A673 (cell line): ENCODE measurements at regions not wholly inside any gene's neighbourhood (a gene's known extent, or its start where the extent isn't known, plus 50 kb on each side); places are given as distances from the start of the nearest gene placed in this dataset.
"Not testable (repeated sequence)": the region's sequence is repeated elsewhere in the genome, so short reads cannot be mapped to it uniquely, and the experiment has no call there.

Experiments used
- BruUV-seq: library from RNA; stranded (reverse); fragments of 400-500 nt; replicated peaks from 2 replicates; lab custom pipeline; 2021; lab: Mats Ljungman, UMichigan
- CTCF ChIA-PET: fragments of 300-600 bp; sonication (Branson Sonifier 250); formaldehyde crosslinking; loops from one replicate; lab custom pipeline; 2022; ENCODE audit warnings: antibody characterized with exemption; lab: Charles Lee
- POLR2A ChIA-PET: fragments of 300-600 bp; sonication (Branson Sonifier 250); formaldehyde crosslinking; loops from one replicate; lab custom pipeline; 2022; ENCODE audit warnings: antibody characterized with exemption; ENCODE audit not compliant: low non-redundant PET; lab: Charles Lee
- DNase-seq: peaks from one replicate; pipeline ENCODE4 v3.0.0-alpha.2; 2015; ENCODE audit warnings: low spot score
- H3K27ac ChIP-seq: fragments of 200-600 bp; sonication (generic); 2 replicates; pipeline ENCODE4 v1.5.1; 2016; ENCODE audit warnings: mixed run types, low read depth, mild to moderate bottlenecking, mixed read lengths, antibody characterized with exemption, low read length; ENCODE audit not compliant: poor library complexity, severe bottlenecking
- H3K27me3 ChIP-seq: fragments of 200-600 bp; sonication (generic); replicated peaks from 2 replicates; pipeline ENCODE4 v1.6.1; 2017; ENCODE audit warnings: mixed run types, low read depth, mild to moderate bottlenecking, mixed read lengths, antibody characterized with exemption, low read length; ENCODE audit not compliant: insufficient read depth, poor library complexity
- H3K36me3 ChIP-seq: fragments of 200-600 bp; sonication (generic); 2 replicates; pipeline ENCODE4 v1.6.1; 2016; ENCODE audit warnings: mixed run types, mild to moderate bottlenecking, mixed read lengths, antibody characterized with exemption, low read length; ENCODE audit not compliant: insufficient read depth, poor library complexity, severe bottlenecking
- H3K4me1 ChIP-seq: fragments of 200-600 bp; sonication (generic); 2 replicates; pipeline ENCODE4 v1.6.1; 2017; ENCODE audit warnings: mixed run types, mild to moderate bottlenecking, mixed read lengths, antibody characterized with exemption, low read length; ENCODE audit not compliant: insufficient read depth, poor library complexity, severe bottlenecking
- H3K4me3 ChIP-seq: fragments of 200-600 bp; sonication (generic); 2 replicates; pipeline ENCODE4 v1.5.1; 2016; ENCODE audit warnings: low read depth, mixed run types, mild to moderate bottlenecking, mixed read lengths, low read length; ENCODE audit not compliant: poor library complexity, severe bottlenecking
- H3K9me3 ChIP-seq: fragments of 200-600 bp; sonication (generic); 2 replicates; pipeline ENCODE4 v1.6.1; 2016; ENCODE audit warnings: mixed run types, low read depth, mild to moderate bottlenecking, mixed read lengths, antibody characterized with exemption, low read length; ENCODE audit not compliant: poor library complexity, severe bottlenecking
- EZH2 ChIP-seq: fragments of 200-600 bp; sonication (generic); IDR thresholded peaks from 2 replicates; pipeline ENCODE4 v1.6.1; 2017; ENCODE audit warnings: borderline replicate concordance, low read depth, mild to moderate bottlenecking, mixed read lengths, antibody characterized with exemption, low read length; ENCODE audit not compliant: poor library complexity, severe bottlenecking
- intact Hi-C: fragments of 100-400 bp; cut with micrococcal nuclease; formaldehyde crosslinking; loops from one replicate; pipeline ENCODE4 v1.10.0; 2022; ENCODE audit not compliant: unreplicated experiment
- TF ChIP-seq, protein P1 (sequence below): fragments of 300-800, 200-600 bp; sonication (generic); conservative IDR thresholded peaks from 2 replicates; pipeline ENCODE4 v1.5.1; 2017; ENCODE audit warnings: low read depth, mild to moderate bottlenecking, antibody characterized with exemption, low read length, moderate library complexity, mixed read lengths

DNA sequence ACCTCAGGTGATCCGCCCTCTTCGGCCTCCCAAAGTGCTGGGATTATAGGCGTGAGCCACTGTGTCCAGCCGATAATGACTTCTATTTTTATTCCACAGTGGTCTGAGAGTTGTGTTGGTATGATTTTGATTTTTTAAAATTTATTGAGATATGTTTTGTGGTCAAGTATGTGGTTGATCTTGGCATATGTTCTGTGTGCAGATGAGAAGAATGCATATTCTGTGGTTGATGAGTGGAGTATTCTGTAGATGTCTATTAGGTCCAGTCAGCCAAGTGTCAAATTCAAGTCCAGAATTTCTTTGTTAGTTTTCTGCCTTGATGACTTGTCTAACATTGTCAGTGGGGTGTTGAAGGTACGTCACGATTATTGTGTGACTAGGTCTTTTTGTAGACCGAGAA lies 338.2 kb upstream of the TARS1 start:
- Histone ChIP-seq H3K4me3 (no peak overlapping the region), H3K9me3 (peaks cover 6% of the 10 kb centered on the region)

GRCh38 chr5:33105521-33105941 lies 335.2 kb upstream of the TARS1 start:
- POLR2A ChIA-PET = no interaction called here
- TF ChIP-seq, protein P1, sequence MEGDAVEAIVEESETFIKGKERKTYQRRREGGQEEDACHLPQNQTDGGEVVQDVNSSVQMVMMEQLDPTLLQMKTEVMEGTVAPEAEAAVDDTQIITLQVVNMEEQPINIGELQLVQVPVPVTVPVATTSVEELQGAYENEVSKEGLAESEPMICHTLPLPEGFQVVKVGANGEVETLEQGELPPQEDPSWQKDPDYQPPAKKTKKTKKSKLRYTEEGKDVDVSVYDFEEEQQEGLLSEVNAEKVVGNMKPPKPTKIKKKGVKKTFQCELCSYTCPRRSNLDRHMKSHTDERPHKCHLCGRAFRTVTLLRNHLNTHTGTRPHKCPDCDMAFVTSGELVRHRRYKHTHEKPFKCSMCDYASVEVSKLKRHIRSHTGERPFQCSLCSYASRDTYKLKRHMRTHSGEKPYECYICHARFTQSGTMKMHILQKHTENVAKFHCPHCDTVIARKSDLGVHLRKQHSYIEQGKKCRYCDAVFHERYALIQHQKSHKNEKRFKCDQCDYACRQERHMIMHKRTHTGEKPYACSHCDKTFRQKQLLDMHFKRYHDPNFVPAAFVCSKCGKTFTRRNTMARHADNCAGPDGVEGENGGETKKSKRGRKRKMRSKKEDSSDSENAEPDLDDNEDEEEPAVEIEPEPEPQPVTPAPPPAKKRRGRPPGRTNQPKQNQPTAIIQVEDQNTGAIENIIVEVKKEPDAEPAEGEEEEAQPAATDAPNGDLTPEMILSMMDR = no peak
- no peak for TF ChIP-seq EZH2
- Histone ChIP-seq H3K4me3 (no peak overlapping the region), H3K27me3 (no peaks in the 10 kb centered on the region), H3K27ac (no peak overlapping the region), H3K36me3 (no peaks in the 10 kb centered on the region), H3K4me1 (no peaks in the 10 kb centered on the region), H3K9me3 (peaks cover 11% of the 10 kb centered on the region)
- DNase-seq = no peak
- intact Hi-C loops = no loop called here
- CTCF ChIA-PET = no interaction called here
- BruUV-seq = no TSS peak

More for the DNA sequence above, 338.2 kb upstream of the TARS1 start:
- Histone ChIP-seq H3K27ac (no peak overlapping the region), H3K36me3 (no peaks in the 10 kb centered on the region), H3K27me3 (no peaks in the 10 kb centered on the region), H3K4me1 (no peaks in the 10 kb centered on the region)
- ChIA-PET POLR2A (no interaction called here), CTCF (no interaction called here)
- no TSS peak for BruUV-seq
- no peak for TF ChIP-seq EZH2
- TF ChIP-seq, protein P1 = no peak
- DNase-seq = no peak
- intact Hi-C loops = no loop called here

GRCh38 chr5:33110496-33110895 lies 330.3 kb upstream of the TARS1 start:
- CTCF ChIA-PET, POLR2A ChIA-PET, BruUV-seq, H3K27ac ChIP-seq, H3K36me3 ChIP-seq, H3K27me3 ChIP-seq, H3K4me3 ChIP-seq, H3K4me1 ChIP-seq, intact Hi-C loops: not testable (repeated sequence)
- peaks cover 10% of the 10 kb centered on the region for H3K9me3 ChIP-seq
- peak; percentile 66 for DNase-seq

DNA sequence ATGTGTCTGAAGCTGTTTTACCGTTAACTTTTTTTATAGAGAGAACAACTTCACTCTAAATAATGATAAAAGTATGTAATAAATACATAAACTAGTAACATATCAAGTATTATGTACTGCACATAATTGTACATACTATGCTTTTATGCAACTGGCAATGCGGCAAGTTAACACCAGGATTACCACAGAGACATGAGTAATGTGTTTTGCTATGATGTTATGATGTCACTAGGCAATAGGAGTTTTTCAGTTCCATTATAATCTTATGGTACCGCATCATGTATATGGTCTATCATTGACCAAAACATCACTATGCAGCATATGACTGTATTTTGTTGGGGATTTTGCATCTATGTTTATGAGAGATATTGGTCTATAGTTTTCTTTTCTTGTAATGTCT lies 326.4 kb upstream of the TARS1 start:
- Histone ChIP-seq H3K9me3 (peaks cover 5% of the 10 kb centered on the region), H3K27ac (no peak overlapping the region), H3K4me3 (no peak overlapping the region), H3K27me3 (no peaks in the 10 kb centered on the region), H3K36me3 (no peaks in the 10 kb centered on the region), H3K4me1 (no peaks in the 10 kb centered on the region)
- DNase-seq = no peak
- TF ChIP-seq EZH2 = no peak
- TF ChIP-seq, protein P1 = no peak
- ChIA-PET CTCF (no interaction called here), POLR2A (no interaction called here)
- intact Hi-C loops = no loop called here
- no TSS peak for BruUV-seq
